GM10266 (cell line): ENCODE measurements at regions not wholly inside any gene's neighbourhood (a gene's known extent, or its start where the extent isn't known, plus 50 kb on each side); places are given as distances from the start of the nearest gene placed in this dataset.

Experiments used
- DNase-seq: peaks from one replicate; pipeline ENCODE4 v3.0.0; 2012; ENCODE audit errors: extremely low spot score
- CTCF ChIP-seq: IDR thresholded peaks from 2 replicates; pipeline ENCODE4 v1.5.1; 2012; ENCODE audit warnings: mild to moderate bottlenecking, low read depth; ENCODE audit not compliant: control insufficient read depth, insufficient read depth; ENCODE audit errors: missing control alignments

- TF ChIP-seq CTCF: no peak
- no peak for DNase-seq
Measured at GRCh38 chr5:58204966-58205365, 254.9 kb downstream of the PLK2 start.

- no peak for DNase-seq
- TF ChIP-seq CTCF: no peak
Measured at GRCh38 chr5:58202941-58203444, 256.9 kb downstream of the PLK2 start.

- no peak for TF ChIP-seq CTCF
- DNase-seq: no peak
Measured at GRCh38 chr5:58201922-58202648, 257.8 kb downstream of the PLK2 start.

- no peak for DNase-seq
Measured at GRCh38 chr5:58200451-58200850, 259.4 kb downstream of the PLK2 start.

GRCh38 chr5:58199087-58199486, 260.8 kb downstream of the PLK2 start:
- no peak for TF ChIP-seq CTCF
- DNase-seq: no peak

More at GRCh38 chr5:58200451-58200850, 259.4 kb downstream of the PLK2 start:
- no peak for TF ChIP-seq CTCF

GRCh38 chr5:58198330-58198729, 261.6 kb downstream of the PLK2 start:
- no peak for DNase-seq
- TF ChIP-seq CTCF: no peak

- DNase-seq: no peak
- TF ChIP-seq CTCF: no peak
Measured at GRCh38 chr5:58197875-58198274, 262.0 kb downstream of the PLK2 start.
